ENCODE measurements at regions not wholly inside any gene's neighbourhood (a gene's known extent, or its start where the extent isn't known, plus 50 kb on each side); places are given as distances from the start of the nearest gene placed in this dataset.
A peak's percentile ranks its signal among the peaks of the same experiment; 100 is the strongest.

DNA sequence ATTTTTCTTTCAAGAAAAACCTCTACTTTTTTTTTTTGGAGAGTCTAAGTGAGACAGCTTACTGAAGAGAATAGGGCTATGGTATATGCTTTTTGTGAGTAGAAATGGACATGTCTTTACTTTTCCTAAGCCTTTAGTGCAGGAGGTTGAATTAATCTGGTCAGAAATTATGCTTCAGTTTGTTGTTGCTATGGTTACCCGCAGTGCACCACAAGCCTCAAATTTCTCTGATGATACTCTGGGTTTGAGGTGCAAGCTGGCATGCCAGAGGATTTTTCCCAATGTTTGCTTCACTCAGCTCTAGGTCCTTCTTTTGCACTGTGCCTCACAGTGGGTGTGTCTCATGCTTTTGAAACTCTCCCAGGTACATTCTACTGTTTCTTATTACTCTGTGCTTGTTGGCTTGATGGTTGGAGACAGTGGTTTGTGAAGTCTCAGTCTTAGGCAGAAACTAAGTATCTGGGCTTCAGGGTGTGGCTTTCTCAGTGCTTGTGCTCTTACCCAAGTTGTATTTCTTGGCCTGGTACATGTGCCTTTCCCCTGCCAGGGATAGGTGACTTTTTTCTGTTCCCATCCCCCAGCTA, 278.3 kb downstream of the RBM43 start:
- no peaks in the 10 kb centered on the region for H3K36me3 ChIP-seq (replicated peaks; ENCODE audit: insufficient read depth, low read length)
- H3K27ac ChIP-seq (ENCODE audit: low read length) = no peak overlapping the region
- no peaks in the 10 kb centered on the region for H3K27me3 ChIP-seq (replicated peaks; ENCODE audit: insufficient read depth, low read length)
- no peaks in the 10 kb centered on the region for H3F3A ChIP-seq (ENCODE audit: insufficient read depth, low read length)
- peaks cover 11% of the 10 kb centered on the region for H3K4me1 ChIP-seq (ENCODE audit: low read length)
- H3K4me2 ChIP-seq (ENCODE audit: low read depth, low read length) = no peak overlapping the region
- H3K9me3 ChIP-seq (replicated peaks; ENCODE audit: insufficient read depth, low read length) = no peaks in the 10 kb centered on the region
- no peak overlapping the region for H3K9ac ChIP-seq (ENCODE audit: low read length)
- no peaks in the 10 kb centered on the region for H4K20me1 ChIP-seq (ENCODE audit: insufficient read depth, low read length)
- no peak overlapping the region for H2AFZ ChIP-seq (ENCODE audit: low read length)
- no peaks in the 10 kb centered on the region for H3K9me2 ChIP-seq (replicated peaks; ENCODE audit: insufficient read depth, low read length)
- TF ChIP-seq EZH2phosphoT487 (IDR thresholded peaks at IDR 0.05; ENCODE audit: low read length) (no peak), EZH2 (optimal IDR thresholded peaks at IDR 0.05; ENCODE audit: low read depth, low read length) (no peak)
- TF ChIP-seq, protein P1, sequence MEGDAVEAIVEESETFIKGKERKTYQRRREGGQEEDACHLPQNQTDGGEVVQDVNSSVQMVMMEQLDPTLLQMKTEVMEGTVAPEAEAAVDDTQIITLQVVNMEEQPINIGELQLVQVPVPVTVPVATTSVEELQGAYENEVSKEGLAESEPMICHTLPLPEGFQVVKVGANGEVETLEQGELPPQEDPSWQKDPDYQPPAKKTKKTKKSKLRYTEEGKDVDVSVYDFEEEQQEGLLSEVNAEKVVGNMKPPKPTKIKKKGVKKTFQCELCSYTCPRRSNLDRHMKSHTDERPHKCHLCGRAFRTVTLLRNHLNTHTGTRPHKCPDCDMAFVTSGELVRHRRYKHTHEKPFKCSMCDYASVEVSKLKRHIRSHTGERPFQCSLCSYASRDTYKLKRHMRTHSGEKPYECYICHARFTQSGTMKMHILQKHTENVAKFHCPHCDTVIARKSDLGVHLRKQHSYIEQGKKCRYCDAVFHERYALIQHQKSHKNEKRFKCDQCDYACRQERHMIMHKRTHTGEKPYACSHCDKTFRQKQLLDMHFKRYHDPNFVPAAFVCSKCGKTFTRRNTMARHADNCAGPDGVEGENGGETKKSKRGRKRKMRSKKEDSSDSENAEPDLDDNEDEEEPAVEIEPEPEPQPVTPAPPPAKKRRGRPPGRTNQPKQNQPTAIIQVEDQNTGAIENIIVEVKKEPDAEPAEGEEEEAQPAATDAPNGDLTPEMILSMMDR (IDR thresholded peaks at IDR 0.05; ENCODE audit: low read length) = no peak
- H3K4me3 ChIP-seq (ENCODE audit: low read length) = no peak overlapping the region
- DNase-seq = peak; percentile 25
- no peaks in the 10 kb centered on the region for H3K79me2 ChIP-seq (ENCODE audit: low read length)

DNA sequence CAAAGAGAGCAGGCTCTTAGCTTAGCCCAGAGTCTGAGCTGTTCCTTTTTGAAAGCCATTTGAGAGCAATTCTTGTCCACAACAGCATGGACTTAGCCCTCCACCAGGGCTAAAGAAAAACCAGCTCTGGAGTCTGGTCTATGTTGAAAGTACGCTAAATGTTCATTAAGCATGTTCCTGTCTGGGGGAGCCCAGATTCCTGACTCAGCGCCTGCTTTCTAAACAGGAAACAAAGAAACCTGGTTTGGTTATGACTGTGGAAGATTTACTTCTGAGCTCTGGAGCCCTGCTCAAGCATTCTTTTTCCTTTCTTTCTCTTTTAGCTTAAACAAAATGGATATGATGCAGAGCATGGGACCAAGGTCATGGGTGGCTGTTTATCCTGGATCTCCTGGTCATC, 279.8 kb downstream of the RBM43 start:
- Histone ChIP-seq H3K9me2 (replicated peaks; ENCODE audit: insufficient read depth, low read length) (no peaks in the 10 kb centered on the region), H3K4me1 (ENCODE audit: low read length) (peaks cover 11% of the 10 kb centered on the region), H3K9me3 (replicated peaks; ENCODE audit: insufficient read depth, low read length) (no peaks in the 10 kb centered on the region), H3K27ac (ENCODE audit: low read length) (no peak overlapping the region), H3K79me2 (ENCODE audit: low read length) (no peaks in the 10 kb centered on the region), H2AFZ (ENCODE audit: low read length) (0 out of 2 replicates have a peak overlapping the region, but pooled peaks have one; percentile 18), H3K9ac (ENCODE audit: low read length) (no peak overlapping the region), H3K4me2 (ENCODE audit: low read depth, low read length) (peak overlapping the region; percentile 2; the same call in 1 of the 2 replicates), H3K4me3 (ENCODE audit: low read length) (no peak overlapping the region), H4K20me1 (ENCODE audit: insufficient read depth, low read length) (no peaks in the 10 kb centered on the region), H3F3A (ENCODE audit: insufficient read depth, low read length) (no peaks in the 10 kb centered on the region), H3K27me3 (replicated peaks; ENCODE audit: insufficient read depth, low read length) (no peaks in the 10 kb centered on the region), H3K36me3 (replicated peaks; ENCODE audit: insufficient read depth, low read length) (no peaks in the 10 kb centered on the region)
- DNase-seq = peak; percentile 24
- TF ChIP-seq, protein P1 (IDR thresholded peaks at IDR 0.05; ENCODE audit: low read length) = no peak
- no peak for TF ChIP-seq EZH2 (optimal IDR thresholded peaks at IDR 0.05; ENCODE audit: low read depth, low read length)
- no peak for TF ChIP-seq EZH2phosphoT487 (IDR thresholded peaks at IDR 0.05; ENCODE audit: low read length)

- TF ChIP-seq EZH2phosphoT487 (IDR thresholded peaks at IDR 0.05; ENCODE audit: low read length) = no peak
- TF ChIP-seq, protein P1 (IDR thresholded peaks at IDR 0.05; ENCODE audit: low read length) = no peak
- TF ChIP-seq EZH2 (optimal IDR thresholded peaks at IDR 0.05; ENCODE audit: low read depth, low read length) = no peak
- no peaks in the 10 kb centered on the region for H3F3A ChIP-seq (ENCODE audit: insufficient read depth, low read length)
- H3K27me3 ChIP-seq (replicated peaks; ENCODE audit: insufficient read depth, low read length) = no peaks in the 10 kb centered on the region
- H3K4me1 ChIP-seq (ENCODE audit: low read length) = peaks cover 5% of the 10 kb centered on the region; the same call in 1 of the 2 replicates
- H3K79me2 ChIP-seq (ENCODE audit: low read length) = no peaks in the 10 kb centered on the region
- no peak for DNase-seq
- H3K9ac ChIP-seq (ENCODE audit: low read length) = no peak overlapping the region
- H3K9me3 ChIP-seq (replicated peaks; ENCODE audit: insufficient read depth, low read length) = no peaks in the 10 kb centered on the region
- no peaks in the 10 kb centered on the region for H3K9me2 ChIP-seq (replicated peaks; ENCODE audit: insufficient read depth, low read length)
- H2AFZ ChIP-seq (ENCODE audit: low read length) = no peak overlapping the region
- H3K4me3 ChIP-seq (ENCODE audit: low read length) = no peak overlapping the region
- H3K27ac ChIP-seq (ENCODE audit: low read length) = no peak overlapping the region
- no peaks in the 10 kb centered on the region for H3K36me3 ChIP-seq (replicated peaks; ENCODE audit: insufficient read depth, low read length)
- no peaks in the 10 kb centered on the region for H4K20me1 ChIP-seq (ENCODE audit: insufficient read depth, low read length)
- H3K4me2 ChIP-seq (ENCODE audit: low read depth, low read length) = no peak overlapping the region
Measured at GRCh38 chr2:150978053-150978452, 283.6 kb downstream of the RBM43 start.
